Stimulated activated CD8-positive, alpha-beta memory T cell treated with anti-CD3 and anti-CD28 coated beads, Interleukin-12 subunit alpha, Interleukin-12 subunit beta, amount 100 ng/mL, for 4 hours (primary cell): ENCODE measurements at regions not wholly inside any gene's neighbourhood (a gene's known extent, or its start where the extent isn't known, plus 50 kb on each side); places are given as distances from the start of the nearest gene placed in this dataset.
"Not testable (repeated sequence)": the region's sequence is repeated elsewhere in the genome, so short reads cannot be mapped to it uniquely, and the experiment has no call there.

Experiments used
- DNase-seq: peaks from one replicate; pipeline ENCODE4 v3.0.0-alpha.2; 2020; ENCODE audit warnings: low read depth

GRCh38 chr14:97074856-97075255 is 277.7 kb downstream of the VRK1 start:
- DNase-seq = no peak

DNA sequence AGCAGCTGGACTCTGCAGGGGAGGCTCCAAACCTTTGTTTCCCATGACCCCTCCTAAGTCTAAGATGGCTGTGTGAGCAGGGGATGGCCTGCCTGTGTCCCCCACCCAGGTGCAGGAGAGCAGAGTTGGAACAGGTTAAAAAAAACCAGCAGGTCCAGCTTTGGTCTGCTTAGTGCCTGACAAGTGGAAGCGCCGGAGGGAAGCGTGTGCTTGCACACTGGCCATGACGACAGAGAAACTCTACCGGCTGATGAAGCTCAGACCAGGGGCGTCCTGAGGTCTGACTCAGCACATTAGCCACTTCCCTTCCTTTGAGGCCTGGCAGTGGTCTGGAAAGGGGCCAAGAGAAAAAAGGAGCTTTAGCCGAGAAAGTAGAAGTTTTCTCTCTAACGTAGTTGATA is 280.1 kb downstream of the VRK1 start:
- no peak for DNase-seq

DNA sequence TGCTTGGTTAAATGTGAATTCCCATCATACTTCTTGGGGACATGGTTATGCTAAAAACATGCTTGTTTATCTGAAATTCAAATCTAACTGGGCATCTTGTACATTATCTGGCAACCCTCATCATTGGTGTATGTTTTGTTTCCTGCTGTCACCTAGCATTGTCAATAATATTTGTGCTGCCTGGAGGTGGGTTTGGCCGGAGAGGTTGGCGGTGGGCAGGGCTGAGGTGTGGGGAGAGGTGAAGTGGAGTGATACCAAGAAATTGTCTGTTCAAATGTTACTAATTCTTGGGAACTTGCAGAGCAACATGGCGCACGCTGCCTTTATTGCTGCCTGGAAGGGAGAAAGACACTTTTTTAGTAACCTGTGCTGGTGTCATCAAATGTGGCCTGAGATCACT is 280.5 kb downstream of the VRK1 start:
- no peak for DNase-seq

DNA sequence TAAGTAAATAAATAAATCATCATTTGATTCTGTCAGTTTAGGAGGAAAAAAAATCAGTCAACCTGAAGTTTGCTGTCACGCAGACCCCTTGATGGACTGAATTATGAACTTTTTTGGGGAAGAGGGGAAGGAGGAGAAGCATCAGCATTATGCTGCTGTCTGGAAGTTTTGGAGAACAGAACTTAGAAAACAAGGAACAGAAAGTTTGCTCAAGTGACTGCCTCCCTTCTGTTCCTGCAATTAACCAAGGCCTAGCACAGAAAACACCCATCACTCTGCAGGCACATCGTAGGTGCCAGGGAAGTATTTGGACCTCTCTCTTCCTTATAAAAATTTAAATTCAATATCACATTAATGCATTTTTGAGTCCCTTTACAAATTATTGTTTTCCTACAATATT is 283.8 kb downstream of the VRK1 start:
- no peak for DNase-seq

- no peak for DNase-seq
Measured at GRCh38 chr14:97095269-97095668, 298.1 kb downstream of the VRK1 start.

- no peak for DNase-seq
Measured at GRCh38 chr14:97097296-97097695, 300.1 kb downstream of the VRK1 start.

GRCh38 chr14:97100306-97100705 is 303.1 kb downstream of the VRK1 start:
- DNase-seq = no peak

DNA sequence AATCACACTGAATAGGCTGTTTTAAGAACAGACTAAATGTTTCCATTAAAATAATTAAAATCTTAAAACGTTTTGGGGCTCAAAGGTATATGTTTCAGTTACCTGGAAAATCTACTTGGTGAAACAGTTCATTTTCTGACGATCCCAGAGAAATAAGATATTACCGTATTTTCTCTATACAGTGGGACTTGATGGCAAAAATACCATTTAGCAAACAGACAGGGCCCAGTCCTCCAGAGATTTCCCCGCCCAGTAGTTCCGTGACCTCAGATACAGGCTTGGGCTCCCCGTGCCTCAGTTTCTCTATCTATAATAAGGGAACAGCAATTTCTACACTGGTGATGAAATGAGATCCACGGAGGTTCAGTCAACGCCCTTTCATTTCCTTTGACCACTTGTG is 304.4 kb downstream of the VRK1 start:
- no peak for DNase-seq

- DNase-seq = no peak
Measured at GRCh38 chr14:97104029-97104428, 306.8 kb downstream of the VRK1 start.

DNA sequence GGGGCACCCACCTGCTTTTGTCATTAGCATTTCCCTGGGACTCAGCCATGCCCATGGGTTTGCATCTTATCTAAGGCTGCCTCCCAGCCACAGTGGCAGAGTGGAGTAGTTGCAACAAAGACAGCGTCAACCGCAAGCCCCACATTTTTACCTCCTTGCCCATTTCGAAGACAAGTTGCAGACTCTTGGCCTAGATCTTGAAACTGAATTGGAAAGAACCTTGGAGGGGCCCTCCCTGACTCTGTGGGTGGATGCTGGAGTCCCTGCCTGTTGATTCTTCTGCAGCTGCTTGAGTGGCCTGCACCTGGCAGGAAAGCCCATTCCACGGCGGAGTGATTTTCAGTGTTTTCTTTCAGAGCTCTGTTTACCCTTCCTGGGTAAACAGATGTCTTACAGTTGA is 309.0 kb downstream of the VRK1 start:
- DNase-seq = no peak

DNA sequence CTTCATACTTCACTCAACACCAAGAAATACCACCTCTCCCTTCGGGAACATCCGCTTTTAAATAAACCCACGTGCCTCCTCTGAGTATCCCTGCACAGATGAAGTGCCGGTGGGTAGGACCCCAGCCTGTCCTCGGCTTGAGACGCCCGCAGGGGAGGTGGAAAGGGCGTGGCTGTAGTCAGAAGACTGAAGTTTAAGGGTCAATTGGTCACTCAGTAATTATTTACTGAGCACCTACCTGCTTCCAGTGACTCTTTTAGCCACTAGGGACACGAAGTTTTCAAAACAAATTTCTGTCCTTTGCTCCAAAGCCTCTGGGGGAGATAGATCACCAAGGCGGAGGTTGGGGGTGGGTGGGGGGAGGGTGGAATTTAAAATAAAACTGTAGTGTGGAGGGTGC is 309.4 kb downstream of the VRK1 start:
- DNase-seq = no peak

GRCh38 chr14:97107080-97107479 is 309.9 kb downstream of the VRK1 start:
- no peak for DNase-seq

DNA sequence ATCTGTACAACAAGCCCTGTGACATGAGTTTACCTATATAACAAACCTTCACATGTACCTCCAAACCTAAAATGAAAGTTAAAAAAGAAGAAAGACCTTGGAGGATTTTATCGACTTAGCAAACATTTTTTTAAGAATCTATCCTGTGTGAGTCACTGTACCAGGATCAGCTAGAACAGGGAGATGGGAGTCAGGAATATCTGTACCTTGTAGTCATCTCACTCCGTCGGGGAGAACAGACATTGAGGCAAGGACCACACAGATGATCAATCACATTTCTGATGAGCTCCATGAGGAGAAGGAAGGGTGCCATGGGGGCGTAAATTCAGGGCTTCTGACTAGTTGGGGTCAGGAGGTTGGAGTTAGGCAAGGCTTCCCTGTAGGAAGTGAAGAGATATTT is 310.6 kb downstream of the VRK1 start:
- DNase-seq = no peak

- no peak for DNase-seq
Measured at GRCh38 chr14:97109234-97109633, 312.1 kb downstream of the VRK1 start.

GRCh38 chr14:97113339-97113738 is 316.2 kb downstream of the VRK1 start:
- no peak for DNase-seq

GRCh38 chr14:97116546-97116945 is 319.4 kb downstream of the VRK1 start:
- DNase-seq = no peak

- DNase-seq = no peak
Measured at GRCh38 chr14:97117693-97118092, 320.5 kb downstream of the VRK1 start.

DNA sequence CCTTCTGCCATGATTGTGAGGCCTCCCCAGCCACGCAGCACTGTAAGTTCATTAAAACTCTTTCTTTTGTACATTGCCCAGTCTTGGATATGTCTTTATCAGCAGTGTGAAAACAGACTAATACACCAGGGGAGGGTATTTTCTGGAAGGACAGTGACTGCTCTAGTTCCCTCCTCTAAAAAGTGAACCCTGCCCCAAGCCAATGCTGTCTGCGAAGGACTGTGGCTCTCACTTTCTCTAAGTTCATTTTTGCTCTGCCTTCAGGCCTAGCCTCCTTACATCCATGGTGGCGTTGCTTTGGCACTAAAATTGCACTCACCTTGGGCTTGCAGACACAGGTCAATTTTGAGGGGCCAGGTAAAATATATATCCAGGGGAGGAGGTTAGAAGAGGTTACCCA is 323.0 kb downstream of the VRK1 start:
- no peak for DNase-seq

DNA sequence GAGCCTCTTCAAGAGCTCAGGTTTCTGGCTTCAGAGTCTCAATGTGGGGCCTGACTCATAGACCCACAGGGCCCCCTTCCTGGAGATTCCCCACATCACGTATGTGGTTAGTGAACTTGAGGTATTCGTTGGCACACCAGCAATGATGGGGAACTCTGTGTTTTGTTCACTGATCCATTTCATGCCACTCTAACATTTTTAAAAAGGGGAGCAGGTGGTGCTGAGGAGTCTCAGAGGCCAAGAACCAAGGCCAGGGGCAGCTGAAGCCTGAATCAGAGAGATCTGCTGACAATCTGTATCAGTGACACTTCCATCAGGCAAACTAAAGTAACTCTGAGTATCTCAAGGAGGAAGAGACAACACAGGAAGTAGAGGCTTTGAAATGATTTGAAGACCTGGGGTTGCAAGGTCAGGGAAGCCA is 323.4 kb downstream of the VRK1 start:
- peak; percentile 25 for DNase-seq

DNA sequence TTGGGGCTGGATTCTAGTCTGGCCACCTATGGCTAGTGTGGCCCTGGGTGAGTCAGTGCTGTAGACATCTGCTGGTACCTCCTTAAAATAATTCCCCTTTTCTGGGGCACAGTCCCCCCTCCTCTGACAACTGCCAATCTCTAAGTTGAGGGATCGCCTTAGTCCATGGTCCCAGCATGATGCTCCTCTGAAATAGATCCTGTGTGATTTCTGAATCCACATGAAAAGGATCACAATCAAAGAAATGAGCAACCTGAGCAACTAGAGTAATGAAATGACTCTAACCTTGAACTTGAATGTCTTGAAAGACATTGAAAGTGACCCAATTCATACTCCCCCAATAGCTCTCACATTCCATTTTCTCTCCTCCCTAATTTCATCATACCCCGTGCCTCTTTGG is 332.5 kb downstream of the VRK1 start:
- DNase-seq = no peak

DNA sequence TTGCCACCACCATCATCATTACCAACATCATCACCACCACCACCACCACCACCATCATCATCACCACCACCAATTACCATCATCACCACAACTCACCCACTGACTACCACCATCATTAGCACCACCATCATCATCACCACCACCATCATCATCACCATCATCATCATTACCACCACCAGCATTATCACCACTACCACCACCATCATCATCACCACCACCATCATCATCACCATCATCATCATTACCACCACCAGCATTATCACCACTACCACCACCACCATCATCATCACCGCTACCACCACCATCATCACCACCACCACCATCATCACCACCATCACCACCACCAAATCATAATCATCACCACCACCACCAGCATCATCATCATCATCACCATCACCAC is 338.7 kb downstream of the VRK1 start:
- DNase-seq = not testable (repeated sequence)

GRCh38 chr14:97137705-97138104 is 340.5 kb downstream of the VRK1 start:
- no peak for DNase-seq

GRCh38 chr14:97138801-97139200 is 341.6 kb downstream of the VRK1 start:
- DNase-seq = no peak

GRCh38 chr14:97143011-97143410 is 345.8 kb downstream of the VRK1 start:
- no peak for DNase-seq

- DNase-seq = no peak
Measured at GRCh38 chr14:97143456-97143855, 346.3 kb downstream of the VRK1 start.
